Endothelial cell of umbilical vein (primary cell): ENCODE measurements at regions not wholly inside any gene's neighbourhood (a gene's known extent, or its start where the extent isn't known, plus 50 kb on each side); places are given as distances from the start of the nearest gene placed in this dataset.

Experiments
- BruUV-seq: library from RNA; stranded (reverse); fragments of 400-500 nt; replicated peaks from 2 replicates; lab custom pipeline; 2021; lab: Mats Ljungman, UMichigan
- CTCF ChIA-PET: fragments of 300-600, 350-600 bp; sonication (Branson Sonifier 250); formaldehyde crosslinking; loops from one replicate; lab custom pipeline; 2021; ENCODE audit warnings: antibody characterized with exemption, inconsistent platforms; lab: Charles Lee
- POLR2A ChIA-PET: fragments of 300-600, 350-600 bp; sonication (Branson Sonifier 250); formaldehyde crosslinking; loops from one replicate; lab custom pipeline; 2021; ENCODE audit warnings: antibody characterized with exemption, inconsistent platforms; lab: Charles Lee
- DNase-seq: peaks from one replicate; pipeline ENCODE4 v3.0.0-alpha.2; 2011; ENCODE audit warnings: low read depth, low spot score
- FAIRE-seq: peaks from 2 replicates; lab custom pipeline; 2011; peaks lifted over from hg19 to GRCh38; lab: Jason Lieb, UNC
- H2AFZ ChIP-seq: 2 replicates; pipeline ENCODE4 v1.6.0; 2012; ENCODE audit warnings: low read depth, low read length, control low read depth, inconsistent platforms
- H3K27ac ChIP-seq: 2 replicates; pipeline ENCODE4 v1.5.1; 2011; ENCODE audit warnings: low read depth, mild to moderate bottlenecking, control low read depth, low read length, moderate library complexity; ENCODE audit not compliant: insufficient read depth
- H3K27me3 ChIP-seq, 2 experiments: 2 replicates each; pipeline versions ENCODE4 v1.6.0 to v1.6.1; 2011; ENCODE audit warnings: low read length in 2 of 2, mixed read lengths in 1 of 2; ENCODE audit not compliant: control insufficient read depth in 2 of 2, insufficient read depth in 2 of 2
- H3K36me3 ChIP-seq, 2 experiments: 2 replicates in 1 of 2; 3 replicates in 1 of 2; pipeline ENCODE4 v1.5.1; 2011; ENCODE audit warnings: low read length in 2 of 2, mild to moderate bottlenecking in 1 of 2, moderate library complexity in 1 of 2; ENCODE audit not compliant: control insufficient read depth in 2 of 2, insufficient read depth in 2 of 2; ENCODE audit errors: extremely low read depth in 1 of 2
- H3K4me1 ChIP-seq: 3 replicates; pipeline ENCODE4 v1.5.1; 2011; ENCODE audit warnings: mild to moderate bottlenecking, low read length; ENCODE audit not compliant: control insufficient read depth, insufficient read depth; ENCODE audit errors: extremely low read depth
- H3K4me2 ChIP-seq: 2 replicates; pipeline ENCODE4 v1.6.1; 2011; ENCODE audit warnings: low read length, control low read depth, mixed read lengths; ENCODE audit not compliant: insufficient read depth
- H3K4me3 ChIP-seq, 3 experiments: fragments of 200-600 bp in 1 of 3; sonication (generic), shearing (Covaris generic) in 1 of 3; replicated peaks in 1 of 3; 2 replicates each; pipeline ENCODE4 v1.5.1; 2011 to 2016; ENCODE audit warnings: control low read depth in 3 of 3, low read length in 3 of 3, mild to moderate bottlenecking in 2 of 3, inconsistent platforms in 1 of 3, low read depth in 1 of 3, moderate library complexity in 1 of 3; ENCODE audit not compliant: insufficient read depth in 1 of 3
- H3K79me2 ChIP-seq: 2 replicates; pipeline ENCODE4 v1.6.0; 2012; ENCODE audit warnings: low read length, inconsistent platforms; ENCODE audit not compliant: control insufficient read depth, insufficient read depth
- H3K9ac ChIP-seq: replicated peaks from 2 replicates; pipeline ENCODE3; 2011; ENCODE audit warnings: low read length, control low read depth; ENCODE audit not compliant: insufficient read depth; ENCODE audit errors: extremely low read depth
- H3K9me1 ChIP-seq: replicated peaks from 3 replicates; pipeline ENCODE4 v1.6.0; 2011; ENCODE audit warnings: mild to moderate bottlenecking, low read length; ENCODE audit not compliant: control insufficient read depth, insufficient read depth; ENCODE audit errors: extremely low read depth
- H3K9me3 ChIP-seq: replicated peaks from 2 replicates; pipeline ENCODE4 v1.5.1; 2012; ENCODE audit warnings: low read length, inconsistent platforms; ENCODE audit not compliant: control insufficient read depth, insufficient read depth
- H4K20me1 ChIP-seq: replicated peaks from 2 replicates; pipeline ENCODE3; 2011; ENCODE audit warnings: mild to moderate bottlenecking, low read length; ENCODE audit not compliant: control insufficient read depth, insufficient read depth; ENCODE audit errors: extremely low read depth
- CTCF ChIP-seq, 2 donors: IDR thresholded peaks; 1 replicate in 1 of 2; 2 replicates in 1 of 2; pipeline ENCODE4 v1.5.1; 2011; ENCODE audit warnings: low read length in 2 of 2, mild to moderate bottlenecking in 2 of 2, moderate library complexity in 2 of 2, control low read depth in 1 of 2, inconsistent platforms in 1 of 2, low read depth in 1 of 2; ENCODE audit not compliant: insufficient read depth in 1 of 2; ENCODE audit errors: extremely low read depth in 1 of 2
- FOS ChIP-seq: IDR thresholded peaks from 2 replicates; pipeline ENCODE4 v1.6.1; 2011; ENCODE audit warnings: mild to moderate bottlenecking, low read length, moderate library complexity, borderline replicate concordance; ENCODE audit not compliant: insufficient read depth
- GATA2 ChIP-seq: IDR thresholded peaks from 2 replicates; pipeline ENCODE4 v1.7.0; 2011; ENCODE audit warnings: low read depth, mild to moderate bottlenecking, moderate library complexity, mixed read lengths, low read length; ENCODE audit not compliant: insufficient read length, insufficient read depth
- JUN ChIP-seq: IDR thresholded peaks from 2 replicates; pipeline ENCODE4 v1.6.1; 2011; ENCODE audit warnings: borderline replicate concordance, low read depth; ENCODE audit not compliant: insufficient read length, insufficient read depth
- MAX ChIP-seq: IDR thresholded peaks from 2 replicates; pipeline ENCODE4 v1.6.1; 2011; ENCODE audit not compliant: insufficient read depth, insufficient read length
- MYC ChIP-seq: IDR thresholded peaks from one replicate; pipeline ENCODE4 v1.6.1; 2011; ENCODE audit warnings: mild to moderate bottlenecking, low read depth, low read length
- POLR2A ChIP-seq: IDR thresholded peaks from 2 replicates; pipeline ENCODE4 v1.6.1; 2012; ENCODE audit warnings: low read depth, mild to moderate bottlenecking, control low read depth, low read length
- POLR2AphosphoS5 ChIP-seq: IDR thresholded peaks from 2 replicates; pipeline ENCODE4 v1.6.1; 2012; ENCODE audit warnings: low read depth, mild to moderate bottlenecking, control low read depth, low read length, moderate library complexity; ENCODE audit not compliant: insufficient read depth
- dilution Hi-C: fragments of 300-500 bp; cut with MboI; formaldehyde crosslinking; loops from one replicate; pipeline ENCODE4 v1.15.0; 2019; ENCODE audit warnings: low sequenced_read_pairs; ENCODE audit not compliant: extremely low pct_ligation_motif_present
- intact Hi-C: fragments of 100-400 bp; cut with micrococcal nuclease; formaldehyde crosslinking; loops from one replicate; pipeline ENCODE4 v1.10.0; 2022

- H3K27ac ChIP-seq, result no peak overlapping the region
- ChIA-PET POLR2A (no interaction called here), CTCF (no interaction called here)
- H3K4me2 ChIP-seq, result no peak overlapping the region
- H3K4me3 ChIP-seq, result no peak overlapping the region
- BruUV-seq, result no TSS peak
- no peaks in the 10 kb centered on the region for H3K4me1 ChIP-seq
- no peak overlapping the region for H2AFZ ChIP-seq
- FAIRE-seq, result no peak
- H3K9me1 ChIP-seq, result no peaks in the 10 kb centered on the region
- dilution Hi-C loops, result no loop called here
- H4K20me1 ChIP-seq, result no peaks in the 10 kb centered on the region
- H3K79me2 ChIP-seq, result no peaks in the 10 kb centered on the region
- intact Hi-C loops, result no loop called here
- H3K9ac ChIP-seq, result no peak overlapping the region
- H3K27me3 ChIP-seq, result no peaks in the 10 kb centered on the region
- TF ChIP-seq POLR2AphosphoS5, result no peak
- DNase-seq, result no peak
- H3K36me3 ChIP-seq, result no peaks in the 10 kb centered on the region
- no peaks in the 10 kb centered on the region for H3K9me3 ChIP-seq
Measured at GRCh38 chr18:60113396-60113795, 213.6 kb downstream of the PMAIP1 start.

GRCh38 chr18:60112369-60112768 lies 212.6 kb downstream of the PMAIP1 start:
- Histone ChIP-seq H3K27ac (no peak overlapping the region), H3K4me3 (no peak overlapping the region), H3K9me1 (no peaks in the 10 kb centered on the region), H3K9ac (no peak overlapping the region), H3K36me3 (no peaks in the 10 kb centered on the region), H3K27me3 (no peaks in the 10 kb centered on the region), H2AFZ (no peak overlapping the region), H3K9me3 (no peaks in the 10 kb centered on the region), H3K79me2 (no peaks in the 10 kb centered on the region), H3K4me1 (no peaks in the 10 kb centered on the region), H4K20me1 (no peaks in the 10 kb centered on the region), H3K4me2 (no peak overlapping the region)
- intact Hi-C loops (no loop called here), dilution Hi-C loops (no loop called here)
- DNase-seq (no peak), FAIRE-seq (no peak)
- no TSS peak for BruUV-seq
- ChIA-PET CTCF (no interaction called here), POLR2A (interaction anchor here (0.6 kb wide), 1 partner anchor 370 kb away, joined by 3 read pairs; no protein-coding TSS in a partner anchor)
- TF ChIP-seq GATA2 (no peak), CTCF (IDR thresholded peaks at IDR 0.05; ENCODE audit: extremely low read depth in 1 of 2, insufficient read depth in 1 of 2, low read depth in 1 of 2, low read length in 2 of 2) (no peak), POLR2A (no peak), POLR2AphosphoS5 (no peak), MAX (no peak), JUN (no peak), FOS (no peak), MYC (no peak)
